Endothelial cell (in vitro differentiated cells): ENCODE measurements at regions not wholly inside any gene's neighbourhood (a gene's known extent, or its start where the extent isn't known, plus 50 kb on each side); places are given as distances from the start of the nearest gene placed in this dataset.

Experiments
- DNase-seq: peaks from one replicate; pipeline ENCODE4 v3.0.0; 2021; ENCODE audit warnings: low spot score
- H3K27ac Mint-ChIP-seq: one replicate; pipeline ENCODE4 v1.8.0; 2021; ENCODE audit warnings: mixed read lengths, inconsistent platforms; ENCODE audit not compliant: unreplicated experiment
- H3K27me3 Mint-ChIP-seq: one replicate; pipeline ENCODE4 v1.8.0; 2021; ENCODE audit warnings: mild to moderate bottlenecking, moderate library complexity, mixed read lengths, inconsistent platforms; ENCODE audit not compliant: unreplicated experiment
- H3K36me3 Mint-ChIP-seq: one replicate; pipeline ENCODE4 v1.8.0; 2021; ENCODE audit warnings: mild to moderate bottlenecking, low read depth, mixed read lengths, inconsistent platforms; ENCODE audit not compliant: unreplicated experiment
- H3K4me1 Mint-ChIP-seq: one replicate; pipeline ENCODE4 v1.8.0; 2021; ENCODE audit warnings: mild to moderate bottlenecking, mixed read lengths, inconsistent platforms; ENCODE audit not compliant: unreplicated experiment
- H3K4me3 Mint-ChIP-seq: one replicate; pipeline ENCODE4 v1.8.0; 2021; ENCODE audit warnings: mild to moderate bottlenecking, mixed read lengths, inconsistent platforms; ENCODE audit not compliant: unreplicated experiment
- H3K9me3 Mint-ChIP-seq: one replicate; pipeline ENCODE4 v1.8.0; 2021; ENCODE audit warnings: mixed read lengths, inconsistent platforms; ENCODE audit not compliant: unreplicated experiment
- CTCF ChIP-seq: fragments of 200-600 bp; sonication (generic); IDR thresholded peaks from one replicate; pipeline ENCODE4 v1.5.0; 2021; ENCODE audit warnings: antibody characterized with exemption; ENCODE audit not compliant: unreplicated experiment

- no peaks in the 10 kb centered on the region for H3K4me1 Mint-ChIP-seq
- H3K4me3 Mint-ChIP-seq: no peak overlapping the region
- no peak overlapping the region for H3K27ac Mint-ChIP-seq
- peaks cover 1% of the 10 kb centered on the region for H3K27me3 Mint-ChIP-seq
- DNase-seq: no peak
- H3K9me3 Mint-ChIP-seq: no peaks in the 10 kb centered on the region
- H3K36me3 Mint-ChIP-seq: no peaks in the 10 kb centered on the region
- TF ChIP-seq CTCF: no peak
Measured at GRCh38 chr14:42095155-42095554, 488.5 kb downstream of the LRFN5 start.

GRCh38 chr14:42090122-42090521, 483.4 kb downstream of the LRFN5 start:
- H3K4me3 Mint-ChIP-seq: no peak overlapping the region
- peaks cover 7% of the 10 kb centered on the region for H3K4me1 Mint-ChIP-seq
- H3K27ac Mint-ChIP-seq: no peak overlapping the region
- no peak for TF ChIP-seq CTCF
- no peaks in the 10 kb centered on the region for H3K27me3 Mint-ChIP-seq
- no peak for DNase-seq
- no peaks in the 10 kb centered on the region for H3K36me3 Mint-ChIP-seq
- no peaks in the 10 kb centered on the region for H3K9me3 Mint-ChIP-seq

GRCh38 chr14:42079911-42080310, 473.2 kb downstream of the LRFN5 start:
- Mint-ChIP-seq H3K4me3 (no peak overlapping the region), H3K27me3 (peaks cover 2% of the 10 kb centered on the region), H3K27ac (no peak overlapping the region), H3K36me3 (no peaks in the 10 kb centered on the region), H3K9me3 (no peaks in the 10 kb centered on the region), H3K4me1 (peaks cover 2% of the 10 kb centered on the region)
- no peak for TF ChIP-seq CTCF
- DNase-seq: no peak

GRCh38 chr14:42078345-42078744, 471.7 kb downstream of the LRFN5 start:
- DNase-seq: no peak
- H3K4me3 Mint-ChIP-seq: no peak overlapping the region
- H3K27me3 Mint-ChIP-seq: peaks cover 2% of the 10 kb centered on the region
- TF ChIP-seq CTCF: no peak
- H3K4me1 Mint-ChIP-seq: peaks cover 2% of the 10 kb centered on the region
- H3K27ac Mint-ChIP-seq: no peak overlapping the region
- no peaks in the 10 kb centered on the region for H3K36me3 Mint-ChIP-seq
- H3K9me3 Mint-ChIP-seq: no peaks in the 10 kb centered on the region

GRCh38 chr14:42070031-42070430, 463.4 kb downstream of the LRFN5 start:
- no peak overlapping the region for H3K4me3 Mint-ChIP-seq
- DNase-seq: no peak
- H3K4me1 Mint-ChIP-seq: no peaks in the 10 kb centered on the region
- peaks cover 3% of the 10 kb centered on the region for H3K27me3 Mint-ChIP-seq
- H3K36me3 Mint-ChIP-seq: no peaks in the 10 kb centered on the region
- no peak for TF ChIP-seq CTCF
- H3K9me3 Mint-ChIP-seq: no peaks in the 10 kb centered on the region
- H3K27ac Mint-ChIP-seq: no peak overlapping the region
